Erythroblast (primary cell): ENCODE measurements at regions not wholly inside any gene's neighbourhood (a gene's known extent, or its start where the extent isn't known, plus 50 kb on each side); places are given as distances from the start of the nearest gene placed in this dataset.

Source experiments
- GATA1 ChIP-seq: IDR thresholded peaks from 2 replicates; pipeline ENCODE4 v1.6.1; 2011; ENCODE audit warnings: low read depth, mild to moderate bottlenecking, control low read depth, low read length, moderate library complexity
- POLR2A ChIP-seq: IDR thresholded peaks from 2 replicates; pipeline ENCODE4 v1.6.1; 2011; ENCODE audit warnings: mild to moderate bottlenecking, low read length

DNA sequence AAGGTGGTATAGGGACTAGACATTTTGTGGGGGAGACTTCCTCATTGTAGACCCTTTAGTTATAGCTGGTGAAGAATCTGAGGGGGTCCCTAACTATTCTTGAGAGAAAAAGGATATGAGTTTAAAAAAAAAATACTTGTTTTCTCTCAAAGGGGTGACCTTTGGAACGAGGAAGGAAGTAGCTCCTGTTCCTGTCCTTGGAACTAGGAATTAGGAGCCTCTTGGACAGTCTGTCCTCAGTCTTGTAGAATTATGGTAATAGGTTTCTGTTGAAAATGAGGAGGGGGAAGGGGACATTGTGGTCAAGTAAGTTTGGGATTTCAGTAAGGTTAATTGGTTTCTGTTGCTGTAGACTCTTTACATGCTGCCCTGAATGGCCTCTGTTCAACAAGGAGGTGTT, 56.5 kb downstream of the PLEKHG1 start:
- TF ChIP-seq POLR2A (no peak), GATA1 (no peak)
